Middle frontal gyrus (tissue), 1 donor: ENCODE measurements at regions not wholly inside any gene's neighbourhood (a gene's known extent, or its start where the extent isn't known, plus 50 kb on each side); places are given as distances from the start of the nearest gene placed in this dataset.
"Not testable (repeated sequence)": the region's sequence is repeated elsewhere in the genome, so short reads cannot be mapped to it uniquely, and the experiment has no call there.

Source experiments
- DNase-seq: peaks from one replicate; pipeline ENCODE4 v3.0.0-alpha.2; 2015; ENCODE audit warnings: low spot score; ENCODE audit errors: extremely low spot score

DNA sequence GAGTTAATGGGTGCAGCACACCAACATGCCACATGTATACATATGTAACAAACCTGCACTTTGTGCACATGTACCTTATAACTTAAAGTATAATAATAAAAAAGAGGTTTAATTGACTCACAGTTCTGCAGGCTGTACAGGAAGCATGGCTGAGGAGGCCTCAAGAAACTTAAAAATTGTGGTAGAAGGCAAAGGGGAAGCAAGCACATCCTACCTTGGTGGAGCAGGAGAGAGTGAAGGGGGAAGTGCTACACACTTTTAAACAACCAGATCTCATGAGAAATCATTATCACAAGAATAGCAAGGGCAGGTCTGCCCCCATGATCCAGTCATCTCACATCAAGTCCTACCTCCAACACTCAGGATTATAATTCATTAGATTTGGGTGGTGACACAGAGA lies 463.5 kb downstream of the CSNK1G3 start:
- not testable (repeated sequence) for DNase-seq

DNA sequence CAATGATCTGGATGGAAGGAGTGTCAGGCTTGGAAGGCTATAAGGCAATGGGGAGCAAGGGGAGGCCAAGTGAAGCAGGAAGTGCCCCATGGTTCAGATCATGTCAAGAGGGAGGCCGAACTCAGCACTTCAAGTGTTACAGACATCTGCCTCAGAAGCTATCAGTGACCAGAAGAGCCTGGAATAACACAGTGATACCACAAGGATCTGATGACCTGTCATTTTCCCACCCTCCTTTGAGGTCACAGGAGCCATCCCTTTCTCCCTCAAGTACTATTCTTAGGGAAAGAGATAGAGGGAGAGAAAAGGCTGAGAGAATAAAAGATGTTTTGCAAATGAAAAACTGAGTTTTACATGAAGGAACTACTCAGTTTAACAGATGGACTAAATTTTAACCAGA lies 454.8 kb downstream of the CSNK1G3 start:
- DNase-seq, result no peak

DNA sequence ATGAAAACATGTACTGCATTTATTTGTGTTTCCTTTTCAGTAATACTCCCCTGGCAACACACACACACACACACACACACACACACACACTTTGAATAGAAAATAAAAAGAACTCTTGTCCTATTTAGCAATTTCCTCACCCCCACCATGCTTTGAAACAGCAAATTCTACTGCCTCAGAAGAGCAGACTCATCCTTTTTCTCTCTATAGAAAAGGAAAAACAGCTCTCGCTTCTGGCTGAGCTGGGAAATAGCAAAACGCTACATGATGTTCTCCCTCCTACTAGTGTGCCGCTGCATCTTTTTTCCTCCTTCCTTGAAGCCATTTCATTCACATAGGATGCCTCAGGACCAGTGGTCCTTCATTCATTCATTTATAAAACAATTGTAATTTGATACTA lies 453.6 kb downstream of the CSNK1G3 start:
- no peak for DNase-seq

DNA sequence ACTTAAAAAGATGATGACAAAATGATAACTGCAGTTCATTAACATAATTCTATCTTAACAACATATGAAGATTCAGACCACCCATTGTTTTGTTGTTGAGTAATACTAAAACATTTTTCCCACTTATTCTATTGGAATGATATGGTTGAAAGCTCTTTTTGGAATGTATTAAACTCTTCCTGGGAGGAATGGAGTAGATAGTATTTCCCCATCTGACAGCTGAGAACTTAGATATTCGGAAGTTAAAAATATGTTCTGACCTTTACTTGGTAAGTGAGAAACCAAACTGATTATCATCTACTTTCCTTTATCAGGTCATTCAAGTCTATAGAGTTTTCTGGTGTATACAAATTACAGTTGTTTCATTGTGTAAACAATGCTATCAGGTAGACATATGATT lies 452.9 kb downstream of the CSNK1G3 start:
- DNase-seq, result no peak

DNA sequence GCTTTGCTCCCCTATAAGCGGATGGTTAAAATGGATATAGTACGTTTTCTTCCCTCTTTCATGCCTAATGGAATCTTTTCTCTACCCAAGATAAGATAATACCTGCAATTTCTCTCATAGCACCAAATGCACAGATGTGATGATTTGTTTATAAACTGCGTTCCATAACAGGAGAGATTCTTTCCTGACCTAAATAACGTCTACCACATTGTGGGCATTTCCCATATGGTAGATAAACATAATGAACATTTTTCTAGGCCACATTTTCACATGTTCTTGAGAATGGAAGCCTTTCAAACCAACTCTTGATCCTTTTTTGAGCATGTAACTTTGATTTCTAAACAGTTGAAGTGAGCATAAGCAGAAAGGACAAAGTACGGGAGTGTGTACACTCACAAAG lies 448.5 kb downstream of the CSNK1G3 start:
- DNase-seq, result no peak

DNA sequence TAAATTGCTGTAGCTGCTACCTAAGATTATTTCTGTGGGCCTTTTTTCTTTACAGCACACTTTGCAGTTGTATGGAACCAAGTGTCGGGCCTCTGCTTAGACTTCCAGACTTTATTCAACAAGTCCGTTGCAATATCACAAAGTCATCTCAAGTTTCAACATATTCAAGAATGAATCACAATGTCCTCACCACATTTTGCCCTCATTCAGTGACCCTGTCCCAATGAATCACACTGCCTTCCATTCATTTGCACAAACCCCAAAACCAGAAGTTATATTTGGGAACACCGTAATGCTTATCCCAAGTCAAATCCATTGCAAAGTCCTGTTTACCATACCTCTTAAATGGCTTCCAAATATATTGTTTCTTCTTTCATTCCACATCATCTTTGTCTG lies 439.6 kb downstream of the CSNK1G3 start:
- no peak for DNase-seq

DNA sequence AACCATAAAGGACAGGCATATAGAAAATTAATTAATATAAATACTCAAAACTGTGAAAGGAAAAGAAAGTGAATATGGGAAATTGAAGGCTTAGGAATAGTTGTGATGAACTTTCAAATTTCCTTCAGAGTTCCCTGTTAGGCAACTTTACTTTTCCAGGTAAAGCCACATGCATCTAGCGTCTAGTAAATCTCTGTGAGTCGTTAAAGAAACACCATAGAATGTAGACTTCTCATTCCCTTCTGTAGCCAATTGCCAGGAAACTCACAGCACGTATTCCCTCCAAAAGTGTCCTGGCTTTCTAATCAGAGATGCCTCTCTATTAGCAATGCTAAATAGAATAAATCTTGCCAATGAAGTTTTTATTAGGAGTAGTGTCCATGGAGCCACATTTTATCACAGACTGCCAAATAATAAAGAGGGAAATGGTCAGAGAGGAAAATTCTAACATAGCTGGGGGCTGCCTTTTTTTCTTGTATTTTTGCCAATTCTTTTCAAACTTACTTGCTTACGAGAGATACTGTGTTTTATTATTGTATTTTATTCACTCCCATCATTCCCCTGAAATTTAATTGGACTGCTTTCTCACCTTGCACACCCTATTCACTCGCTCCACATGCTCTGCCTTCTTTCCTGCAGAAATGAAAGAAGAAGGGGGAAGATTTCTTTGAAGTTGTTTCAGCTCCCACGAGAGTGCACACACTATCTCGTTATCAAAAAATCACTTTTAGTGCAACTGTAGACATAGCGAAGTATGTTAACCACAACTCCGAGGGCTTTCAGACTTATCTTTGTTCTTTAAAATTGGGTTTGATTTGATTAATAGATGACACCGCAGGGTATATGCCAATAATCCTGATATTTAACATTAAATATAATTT lies 439.0 kb downstream of the CSNK1G3 start:
- DNase-seq, result no peak

DNA sequence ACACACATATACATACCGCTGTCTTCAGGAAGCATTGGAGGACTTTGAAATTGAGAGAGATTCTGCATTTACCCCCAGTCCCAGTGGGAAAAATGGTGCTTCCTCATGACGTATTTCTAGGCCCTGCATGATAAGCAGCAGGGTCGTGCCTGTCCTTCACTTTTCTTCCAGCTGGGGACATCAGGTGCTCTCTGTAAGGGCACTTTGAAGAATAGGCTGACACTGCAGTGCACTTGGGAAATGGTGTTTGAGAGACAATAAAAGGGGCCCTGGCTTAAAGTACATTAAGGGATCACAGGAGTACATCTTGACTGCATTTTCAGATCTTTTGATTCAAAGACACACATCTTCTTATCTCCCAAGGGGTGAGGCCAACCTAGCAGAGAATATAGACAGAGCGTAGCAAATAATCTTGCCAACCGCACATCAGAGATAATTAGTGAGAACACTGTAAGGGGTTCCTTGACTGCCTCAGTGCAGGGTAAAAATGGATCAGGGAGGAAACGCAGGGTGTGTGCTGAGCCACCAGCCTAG lies 437.9 kb downstream of the CSNK1G3 start:
- DNase-seq, result no peak

DNA sequence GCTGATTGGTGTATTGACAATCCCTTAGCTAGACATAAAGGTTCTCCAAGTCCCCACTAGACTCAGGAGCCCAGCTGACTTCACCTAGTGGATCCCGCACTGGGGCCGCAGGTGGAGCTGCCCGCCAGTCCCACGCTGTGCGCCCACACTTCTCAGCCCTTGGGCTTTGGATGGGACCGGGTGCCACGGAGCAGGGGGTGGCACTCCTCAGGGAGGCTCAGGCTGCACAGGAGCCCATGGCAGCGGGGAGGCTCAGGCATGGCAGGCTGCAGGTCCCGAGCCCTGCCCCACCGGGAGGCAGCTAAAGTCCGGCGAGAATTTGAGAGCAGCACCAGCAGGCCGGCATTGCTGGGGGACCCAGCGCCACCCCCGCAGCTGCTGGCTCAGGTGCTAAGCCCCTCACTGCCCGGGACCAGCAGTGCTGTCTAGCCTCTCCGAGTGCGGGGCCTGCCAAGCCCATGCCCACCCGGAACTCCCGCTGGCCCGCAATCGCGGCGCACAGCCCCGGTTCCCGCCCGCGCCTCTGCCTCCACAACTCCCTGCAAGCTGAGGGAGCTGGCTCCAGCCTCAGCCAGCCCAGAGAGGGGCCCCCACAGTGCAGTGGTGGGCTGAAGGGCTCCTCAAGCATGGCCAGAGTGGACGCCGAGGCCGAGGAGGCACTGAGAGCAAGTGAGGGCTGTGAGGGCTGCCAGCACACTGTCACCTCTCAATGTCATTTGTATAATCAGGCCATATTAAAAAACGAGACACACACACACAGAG lies 437.2 kb downstream of the CSNK1G3 start:
- no peak for DNase-seq

DNA sequence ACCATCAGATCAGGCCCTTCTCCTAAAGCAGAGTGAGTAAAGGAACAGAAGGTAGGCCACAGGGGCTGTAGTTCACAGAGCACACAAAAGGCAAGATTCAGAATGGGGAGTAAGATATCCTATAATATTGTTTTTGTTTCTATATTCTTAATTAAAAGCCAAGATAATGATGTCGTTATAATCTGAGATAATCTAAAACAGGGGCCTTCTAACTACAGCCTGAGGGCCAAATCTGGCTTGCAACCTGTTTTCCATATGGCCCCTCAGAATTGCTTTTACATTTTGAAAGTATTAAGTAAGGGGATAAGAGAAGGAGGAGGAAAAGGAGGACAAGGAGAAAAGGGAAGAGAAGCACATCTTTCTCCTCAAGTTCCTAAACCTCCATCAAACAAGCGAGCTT lies 435.8 kb downstream of the CSNK1G3 start:
- no peak for DNase-seq

DNA sequence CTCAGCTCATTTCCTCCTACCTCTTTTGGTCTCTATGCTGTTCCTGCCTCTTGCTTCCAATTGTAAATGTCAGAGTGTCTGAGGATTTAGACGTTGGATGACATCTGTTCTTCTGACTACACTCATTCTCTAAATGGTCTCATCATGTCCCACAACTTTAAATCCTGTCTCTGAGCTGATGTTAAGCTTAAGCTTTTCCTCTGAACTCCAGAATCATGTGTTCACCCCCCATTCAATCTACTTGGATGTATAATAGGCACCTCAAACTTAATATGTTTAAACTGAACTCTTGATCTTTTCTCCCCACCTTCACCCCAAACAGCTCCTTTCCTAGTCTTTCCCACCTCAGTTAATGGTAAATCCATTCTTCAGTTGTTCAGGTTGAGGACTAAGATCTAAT lies 433.6 kb downstream of the CSNK1G3 start:
- no peak for DNase-seq

DNA sequence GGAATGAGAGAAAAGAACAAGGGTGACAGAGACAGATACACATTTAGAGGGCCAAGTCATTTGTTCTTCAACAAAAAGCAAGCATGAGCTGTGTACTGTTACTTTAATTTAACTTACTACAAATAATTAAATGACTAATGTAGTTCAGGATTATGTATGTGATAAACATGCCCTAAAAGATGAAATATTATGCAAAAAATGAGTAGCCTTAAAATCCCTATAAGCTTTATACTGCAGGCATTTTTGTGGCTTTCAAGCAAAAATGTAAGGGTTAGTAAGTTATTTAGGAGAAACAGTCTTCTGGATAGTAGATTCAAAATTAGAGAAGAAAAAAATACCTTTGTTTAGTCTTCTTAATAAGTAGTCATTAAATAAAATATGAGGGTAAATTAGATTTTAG lies 431.2 kb downstream of the CSNK1G3 start:
- no peak for DNase-seq

DNA sequence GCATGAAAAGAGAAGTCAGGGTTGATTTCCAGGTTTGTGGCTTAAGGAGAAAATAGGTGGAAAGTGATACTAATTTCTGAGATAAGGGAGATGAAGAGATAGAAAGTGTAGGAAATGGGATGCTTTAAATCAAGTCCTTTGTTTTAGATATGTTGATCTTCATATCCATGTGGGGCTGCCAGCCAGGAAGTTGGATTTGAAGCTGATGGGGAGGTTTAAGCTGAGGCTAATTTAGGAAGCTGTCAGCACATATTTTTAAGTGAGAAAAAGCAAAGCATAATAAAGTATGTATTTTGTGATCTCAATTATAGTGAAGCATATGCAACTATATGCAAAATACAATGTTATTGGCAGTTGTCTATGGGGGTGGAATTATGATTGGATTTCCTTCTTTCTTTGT lies 428.4 kb downstream of the CSNK1G3 start:
- DNase-seq, result no peak

DNA sequence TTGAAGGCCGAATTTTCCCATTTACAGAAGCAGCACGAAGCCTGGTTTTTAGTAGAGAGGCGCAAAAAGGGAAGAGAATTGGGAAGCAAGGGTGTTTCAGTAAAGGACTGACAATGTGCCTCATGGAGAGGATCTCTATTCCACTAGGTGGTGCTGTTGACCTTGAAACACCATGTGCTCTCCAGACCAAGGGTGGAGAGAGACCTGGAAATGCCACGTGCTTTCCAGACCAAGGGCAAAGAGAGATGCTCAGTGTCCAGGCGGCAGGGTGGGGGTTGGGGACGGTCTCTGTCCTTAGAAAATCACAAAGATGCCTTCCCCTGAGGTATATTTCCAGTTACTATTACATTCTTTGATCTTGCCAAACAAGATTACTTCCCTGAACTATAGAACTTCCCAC lies 425.3 kb downstream of the CSNK1G3 start:
- no peak for DNase-seq

DNA sequence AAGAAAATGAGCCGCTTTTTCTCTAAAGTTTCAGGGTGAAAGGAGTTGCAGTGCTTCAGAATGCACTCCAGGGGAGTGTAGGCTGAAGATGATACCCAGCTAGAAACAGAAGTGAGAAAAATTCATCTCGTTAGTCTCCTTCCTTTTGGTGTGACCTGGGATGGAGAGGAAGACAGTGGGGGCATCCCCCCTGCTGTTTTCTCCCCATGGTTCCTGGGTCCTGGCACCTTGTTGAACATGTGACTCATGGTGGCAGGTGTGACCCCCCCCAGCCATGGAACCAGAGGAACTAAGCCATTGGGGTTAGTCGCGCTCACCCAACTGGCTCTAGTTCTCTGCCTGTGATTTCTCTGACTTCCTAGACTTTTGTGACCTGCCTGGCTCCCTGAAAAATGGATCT lies 424.6 kb downstream of the CSNK1G3 start:
- no peak for DNase-seq

DNA sequence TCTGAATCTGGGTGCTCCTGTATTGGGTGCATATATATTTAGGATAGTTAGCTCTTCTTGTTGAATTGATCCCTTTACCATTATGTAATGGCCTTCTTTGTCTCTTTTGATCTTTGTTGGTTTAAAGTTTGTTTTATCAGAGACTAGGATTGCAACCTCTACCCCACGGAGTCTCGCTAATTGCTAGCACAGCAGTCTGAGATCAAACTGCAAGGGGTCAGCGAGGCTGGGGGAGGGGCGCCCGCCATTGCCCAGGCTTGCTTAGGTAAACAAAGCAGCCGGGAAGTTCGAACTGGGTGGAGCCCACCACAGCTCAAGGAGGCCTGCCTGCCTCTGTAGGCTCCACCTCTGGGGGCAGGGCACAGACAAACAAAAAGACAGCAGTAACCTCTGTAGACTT lies 421.8 kb downstream of the CSNK1G3 start:
- DNase-seq, result not testable (repeated sequence)

DNA sequence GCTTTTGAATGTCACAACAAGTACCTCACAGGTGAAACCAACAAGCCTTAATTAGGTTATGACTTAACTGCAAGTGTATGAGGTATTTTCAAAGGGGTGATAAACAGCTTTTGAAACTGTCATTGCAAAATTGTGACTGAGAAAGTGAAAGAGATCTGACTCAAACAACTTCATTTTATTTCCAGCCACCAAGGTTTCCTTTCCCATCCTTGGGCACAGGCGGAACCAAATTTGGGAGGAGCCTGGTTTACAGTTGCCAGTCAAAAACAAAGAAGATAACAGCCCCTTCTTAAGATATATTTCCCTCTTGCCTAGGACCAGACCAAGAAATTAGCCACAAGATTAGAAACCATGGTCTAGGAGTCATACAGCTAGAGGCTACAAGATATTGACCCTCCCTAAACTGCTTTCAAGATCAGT lies 417.1 kb downstream of the CSNK1G3 start:
- DNase-seq, result no peak

DNA sequence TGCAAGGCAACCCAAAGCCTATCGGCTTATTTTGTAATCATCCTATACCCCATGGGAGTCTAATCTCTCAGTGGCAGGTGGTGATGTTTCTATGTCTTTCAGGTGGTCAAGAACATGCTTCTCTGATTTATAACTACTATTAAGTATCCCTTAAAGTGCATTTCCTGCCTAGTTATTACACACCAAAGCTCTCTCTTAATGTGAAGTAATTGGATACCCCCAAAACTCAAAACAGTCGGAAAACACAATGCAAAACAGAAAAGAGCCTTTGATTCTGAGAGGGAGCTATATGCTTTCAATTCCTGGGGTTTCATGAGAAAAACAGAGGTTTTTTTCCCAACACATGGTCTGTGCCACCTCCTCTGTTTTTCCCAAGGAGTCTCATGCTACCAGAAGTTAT lies 416.4 kb downstream of the CSNK1G3 start:
- DNase-seq, result no peak

DNA sequence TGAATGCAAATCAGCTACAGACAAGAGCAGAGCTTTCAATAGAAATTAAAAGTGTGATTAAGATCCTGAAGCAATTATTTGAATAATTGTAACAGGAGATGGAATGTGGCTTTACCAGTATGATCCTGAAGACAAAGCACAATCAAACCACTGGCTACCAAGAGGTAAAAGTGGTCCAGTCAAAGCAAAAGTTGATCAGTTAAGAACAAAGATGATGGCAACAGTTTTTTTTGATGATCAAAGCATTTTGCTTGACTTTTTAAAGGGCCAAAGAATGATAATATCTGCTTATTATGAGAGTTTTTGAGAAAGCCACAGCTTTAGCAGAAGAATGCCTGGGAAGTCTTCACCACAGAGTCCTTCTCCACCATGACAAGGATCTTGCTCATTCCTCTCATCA lies 409.2 kb downstream of the CSNK1G3 start:
- no peak for DNase-seq

DNA sequence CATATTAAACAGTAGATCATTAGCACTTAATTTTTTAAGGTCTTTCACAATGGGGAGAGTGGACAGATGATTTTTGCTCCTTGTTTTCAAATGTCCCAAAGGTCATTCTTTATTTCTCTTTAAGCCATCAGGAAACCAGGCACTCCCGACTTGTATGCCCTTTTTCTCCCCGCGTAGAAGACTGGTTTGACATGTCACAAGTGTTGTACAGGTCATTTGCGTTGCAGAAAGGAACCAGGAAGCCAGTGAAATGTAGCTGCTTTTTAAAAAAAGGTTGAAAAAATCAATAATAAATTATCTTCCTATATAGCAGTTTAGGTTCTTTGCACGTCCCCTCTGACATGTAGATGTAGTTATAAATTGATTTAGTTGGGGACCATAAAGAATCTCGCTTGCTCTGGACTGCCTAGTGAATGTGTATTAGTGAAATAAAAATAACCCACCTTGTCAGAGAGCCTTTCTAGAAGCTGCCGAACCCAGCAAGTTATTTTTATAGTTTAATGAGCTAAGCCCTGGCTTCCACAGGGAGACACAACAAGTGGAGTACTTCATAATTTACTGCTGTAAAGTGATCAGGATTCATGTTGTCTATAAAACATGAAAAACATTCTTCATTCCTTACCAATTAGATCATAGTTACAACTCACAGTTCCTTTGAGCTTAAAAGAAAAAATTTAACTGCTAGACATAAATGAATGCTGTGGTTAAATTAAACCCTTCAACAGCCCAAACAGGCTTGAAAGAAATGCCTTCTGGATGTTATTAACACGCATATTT lies 404.6 kb downstream of the CSNK1G3 start:
- no peak for DNase-seq

DNA sequence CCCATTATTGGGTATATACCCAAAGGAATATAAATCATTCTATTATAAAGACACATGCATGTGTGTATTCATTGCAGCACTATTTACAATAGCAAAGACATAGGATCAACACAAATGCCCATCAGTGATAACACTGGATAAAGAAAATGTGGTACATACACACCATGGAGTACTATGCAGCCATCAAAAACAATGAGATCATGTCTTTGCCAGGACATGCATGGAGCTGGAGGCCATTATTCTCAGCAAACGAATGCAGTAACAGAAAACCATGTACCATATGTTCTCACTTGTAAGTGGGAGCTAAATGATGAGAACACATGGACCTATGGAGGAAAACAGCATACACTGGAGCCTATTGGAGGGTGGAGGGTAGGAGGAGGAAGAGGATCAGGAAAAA lies 402.4 kb downstream of the CSNK1G3 start:
- DNase-seq, result no peak

DNA sequence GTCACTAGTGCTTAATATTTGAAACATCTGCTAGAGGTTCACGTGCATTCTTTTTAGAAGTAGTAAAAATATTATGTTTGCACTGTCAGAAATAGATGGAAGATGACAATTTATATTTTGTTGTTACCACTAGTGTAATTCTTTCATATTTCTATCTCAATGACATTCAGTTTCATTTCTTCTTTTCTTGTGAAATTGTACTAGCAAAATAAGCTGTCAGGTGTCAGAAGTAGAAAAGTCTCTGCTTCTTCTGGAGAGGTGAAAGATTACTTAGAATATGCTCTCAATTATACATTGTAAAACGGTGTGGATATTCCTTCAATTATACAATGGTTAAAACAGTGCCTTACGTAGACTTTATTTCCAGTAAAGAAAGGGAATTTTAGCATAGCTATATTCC lies 395.4 kb downstream of the CSNK1G3 start:
- no peak for DNase-seq
